HG02571 (cell line): ENCODE measurements at regions not wholly inside any gene's neighbourhood (a gene's known extent, or its start where the extent isn't known, plus 50 kb on each side); places are given as distances from the start of the nearest gene placed in this dataset.
"Not testable (repeated sequence)": the region's sequence is repeated elsewhere in the genome, so short reads cannot be mapped to it uniquely, and the experiment has no call there.

Experiments
- ATAC-seq: cut with Tn5 transposase; IDR thresholded peaks from one replicate; pipeline ENCODE4 v1.9.1; 2021; ENCODE audit warnings: mild to moderate bottlenecking, moderate library complexity; ENCODE audit not compliant: unreplicated experiment

GRCh38 chr14:86203843-86204242 lies 673.9 kb downstream of the FLRT2 start:
- no peak for ATAC-seq

GRCh38 chr14:86196471-86196870 lies 666.5 kb downstream of the FLRT2 start:
- no peak for ATAC-seq

GRCh38 chr14:86193756-86194155 lies 663.8 kb downstream of the FLRT2 start:
- no peak for ATAC-seq

DNA sequence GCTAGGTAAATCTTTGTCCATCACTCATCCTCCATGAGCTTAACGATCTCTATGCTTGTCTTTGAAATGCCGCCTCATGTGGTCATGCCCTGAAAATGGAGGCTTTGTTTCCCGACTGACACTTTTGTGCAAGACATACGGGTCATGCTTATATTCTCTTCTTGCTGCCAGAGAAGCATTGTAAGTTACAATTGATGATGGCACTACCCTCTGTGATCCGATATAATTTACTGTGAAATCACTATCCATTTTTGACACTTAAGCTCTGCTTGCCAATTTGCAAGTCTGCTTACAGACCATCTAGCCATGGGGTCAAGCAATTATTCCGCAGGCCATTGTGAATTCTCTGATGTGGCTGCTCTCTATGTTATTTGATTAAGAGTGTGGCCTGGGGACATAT lies 650.0 kb downstream of the FLRT2 start:
- ATAC-seq: no peak

DNA sequence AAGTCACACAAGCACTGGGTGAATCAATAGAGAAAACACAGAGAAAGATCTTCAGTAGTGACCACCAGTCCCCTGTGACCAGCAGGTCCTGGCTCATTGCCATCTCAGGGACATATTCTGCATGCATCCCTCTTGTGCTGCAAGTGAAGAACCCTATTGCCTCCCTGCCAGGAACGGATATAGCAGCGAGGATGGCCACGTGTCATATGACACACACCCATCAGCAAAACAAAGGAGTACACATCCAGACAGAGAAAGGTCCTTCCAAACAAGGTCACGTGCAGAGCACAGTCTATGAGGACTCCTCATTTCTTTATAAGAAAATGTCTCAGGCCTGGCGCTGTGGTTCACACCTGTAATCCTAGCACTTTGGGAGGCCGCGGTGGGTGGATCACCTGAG lies 638.4 kb downstream of the FLRT2 start:
- ATAC-seq: no peak

GRCh38 chr14:86166541-86166940 lies 636.6 kb downstream of the FLRT2 start:
- ATAC-seq: no peak

DNA sequence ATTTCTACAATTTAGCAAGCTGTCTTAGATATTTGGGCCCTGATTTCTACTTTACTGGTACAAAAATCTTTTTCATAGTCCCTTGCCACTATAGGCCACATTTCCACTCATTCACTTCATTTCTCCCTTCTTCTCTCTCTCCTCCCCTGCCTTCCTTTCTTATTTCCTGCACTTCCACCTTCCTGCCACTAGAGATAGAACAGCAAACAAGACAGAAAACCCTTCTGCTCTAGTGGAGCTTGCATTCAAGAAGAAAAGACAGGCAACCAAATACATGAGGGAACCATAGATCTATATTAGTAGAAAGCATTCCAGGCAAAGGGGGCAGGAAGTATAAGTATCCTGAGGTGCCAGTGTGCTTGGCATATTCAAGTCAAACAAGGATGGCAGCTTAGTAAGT lies 623.5 kb downstream of the FLRT2 start:
- no peak for ATAC-seq

DNA sequence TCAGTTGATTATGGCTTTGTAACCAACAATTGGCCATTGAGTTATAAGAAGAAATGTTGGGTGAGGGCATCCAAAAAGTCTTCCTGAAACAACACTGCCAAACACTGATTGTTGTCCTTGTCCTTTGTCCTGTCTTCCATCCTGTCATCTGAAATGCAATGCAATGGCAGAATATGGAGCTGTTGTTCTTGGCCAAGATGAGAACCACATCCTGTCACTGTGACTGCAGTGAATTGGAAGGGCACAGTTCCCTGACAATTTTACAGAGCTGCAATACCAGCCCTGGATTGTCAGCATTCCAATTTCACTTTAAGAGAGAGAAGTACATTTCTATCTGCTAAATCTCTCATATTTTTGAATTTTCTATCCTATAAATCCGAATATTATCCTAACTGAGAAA lies 613.3 kb downstream of the FLRT2 start:
- no peak for ATAC-seq

DNA sequence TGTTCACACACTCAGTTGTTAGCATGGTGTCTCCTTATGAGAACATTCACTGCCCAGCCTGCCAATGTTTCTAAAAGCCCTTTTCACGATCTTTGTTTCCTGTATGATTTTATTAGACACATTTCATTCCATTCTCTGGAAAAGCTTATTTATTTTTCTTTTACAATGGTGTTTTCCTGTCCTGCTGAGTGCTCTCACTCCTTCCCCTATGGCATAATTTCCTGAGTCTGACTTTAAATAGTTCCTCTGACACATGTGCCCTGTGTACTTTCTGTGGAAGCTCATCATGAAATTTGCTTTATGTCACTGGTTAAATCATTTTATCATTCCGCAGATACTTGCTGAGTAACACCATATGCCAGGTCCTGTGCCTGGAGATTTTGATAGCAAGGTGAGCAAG lies 612.0 kb downstream of the FLRT2 start:
- no peak for ATAC-seq

- ATAC-seq: no peak
These were observed 599.5 kb downstream of the FLRT2 start for GRCh38 chr14:86129426-86129825.

- no peak for ATAC-seq
These were observed 594.4 kb downstream of the FLRT2 start for GRCh38 chr14:86124328-86124727.

GRCh38 chr14:86115972-86116371 lies 586.0 kb downstream of the FLRT2 start:
- ATAC-seq: no peak

DNA sequence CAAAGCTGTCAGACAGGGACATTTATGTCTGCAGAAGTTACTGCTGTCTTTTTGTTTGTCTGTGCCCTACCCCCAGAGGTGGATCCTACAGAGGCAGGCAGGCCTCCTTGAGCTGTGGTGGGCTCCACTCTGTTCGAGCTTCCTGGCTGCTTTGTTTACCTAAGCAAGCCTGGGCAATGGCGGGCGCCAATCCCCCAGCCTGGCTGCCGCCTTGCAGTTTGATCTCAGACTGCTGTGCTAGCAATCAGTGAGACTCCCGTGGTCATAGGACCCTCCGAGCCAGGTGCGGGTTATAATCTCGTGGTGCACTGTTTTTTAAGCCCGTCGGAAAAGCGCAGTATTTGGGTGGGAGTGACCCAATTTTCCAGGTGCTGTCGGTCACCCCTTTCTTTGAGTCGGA lies 580.9 kb downstream of the FLRT2 start:
- not testable (repeated sequence) for ATAC-seq

GRCh38 chr14:86104691-86105265 lies 574.8 kb downstream of the FLRT2 start:
- ATAC-seq: no peak

DNA sequence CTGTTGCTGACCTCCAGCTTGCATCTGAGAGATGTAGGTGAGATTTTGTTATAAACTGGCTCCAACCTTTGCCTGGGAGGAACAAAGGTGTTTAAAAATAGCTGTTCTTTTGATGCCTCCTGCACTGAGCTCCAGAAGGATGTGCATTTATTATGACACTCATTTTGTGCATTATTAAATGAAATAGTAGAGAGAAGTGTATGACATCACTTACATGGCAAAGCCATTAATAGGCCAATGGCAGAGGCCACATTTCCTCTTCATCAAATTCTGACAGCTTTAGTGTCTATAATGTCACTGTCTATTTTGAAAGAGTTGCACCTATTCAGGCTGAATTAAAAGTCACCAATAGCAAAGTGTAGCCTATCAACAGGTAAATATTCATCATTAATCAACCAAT lies 564.6 kb downstream of the FLRT2 start:
- ATAC-seq: no peak

GRCh38 chr14:86091811-86092210 lies 561.9 kb downstream of the FLRT2 start:
- no peak for ATAC-seq

- no peak for ATAC-seq
These were observed 558.2 kb downstream of the FLRT2 start for GRCh38 chr14:86088156-86088555.

- ATAC-seq: no peak
These were observed 557.4 kb downstream of the FLRT2 start for GRCh38 chr14:86087377-86087776.

- no peak for ATAC-seq
These were observed 557.0 kb downstream of the FLRT2 start for GRCh38 chr14:86086962-86087361.

DNA sequence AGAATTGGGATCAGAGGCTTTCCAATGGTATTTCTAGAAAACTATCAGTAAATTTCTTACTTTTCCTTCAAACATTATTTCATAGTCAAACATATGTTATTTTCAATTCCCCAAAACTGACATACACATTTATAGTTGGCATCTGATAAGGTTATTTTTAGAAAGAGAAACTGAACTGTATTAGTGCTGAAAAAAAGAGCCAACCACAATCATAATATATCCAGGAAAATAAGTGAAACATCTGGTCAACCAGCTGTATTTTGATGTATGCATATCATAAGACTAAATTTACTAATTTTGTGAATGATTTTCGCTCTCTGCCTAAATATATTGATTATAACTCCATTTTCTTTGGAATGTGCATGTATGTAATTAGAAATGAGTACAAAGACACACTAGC lies 554.2 kb downstream of the FLRT2 start:
- ATAC-seq: no peak

GRCh38 chr14:86083616-86084015 lies 553.7 kb downstream of the FLRT2 start:
- no peak for ATAC-seq

DNA sequence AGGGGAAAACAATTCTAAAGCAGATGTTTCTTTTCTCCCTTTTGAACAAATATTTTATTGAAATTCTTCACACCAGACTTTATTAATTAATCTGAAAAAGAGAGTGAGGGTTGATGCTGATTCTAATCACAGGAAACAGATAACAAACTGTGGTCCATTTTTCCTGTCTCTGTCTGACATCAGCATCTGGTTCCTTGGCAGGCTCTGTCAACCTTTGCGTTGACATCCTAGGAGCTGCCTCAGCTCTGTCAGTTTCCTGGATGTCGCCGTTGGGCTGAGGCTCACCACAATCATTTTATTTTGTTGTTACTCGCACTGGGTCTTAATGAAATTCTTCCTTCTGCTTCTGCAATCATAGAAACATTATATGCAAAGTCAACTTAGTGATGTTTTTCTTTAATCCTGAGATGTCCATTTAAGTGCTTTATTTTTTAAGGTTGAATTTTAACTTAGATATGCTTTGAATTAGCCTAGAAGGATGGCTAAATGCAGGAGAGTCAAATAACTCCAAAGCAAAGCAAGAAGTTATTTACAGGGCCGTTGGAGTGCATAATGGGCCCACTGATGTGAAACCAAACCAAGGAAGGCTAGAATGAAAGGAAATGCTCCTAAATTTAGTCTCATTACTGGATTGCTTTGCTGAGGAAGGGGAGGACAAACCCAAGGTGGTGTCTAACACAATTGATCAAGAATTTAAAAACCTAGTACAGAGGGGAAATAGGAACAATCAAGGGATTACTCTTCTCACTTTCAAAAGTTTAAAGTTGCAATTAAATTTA lies 542.4 kb downstream of the FLRT2 start:
- no peak for ATAC-seq

DNA sequence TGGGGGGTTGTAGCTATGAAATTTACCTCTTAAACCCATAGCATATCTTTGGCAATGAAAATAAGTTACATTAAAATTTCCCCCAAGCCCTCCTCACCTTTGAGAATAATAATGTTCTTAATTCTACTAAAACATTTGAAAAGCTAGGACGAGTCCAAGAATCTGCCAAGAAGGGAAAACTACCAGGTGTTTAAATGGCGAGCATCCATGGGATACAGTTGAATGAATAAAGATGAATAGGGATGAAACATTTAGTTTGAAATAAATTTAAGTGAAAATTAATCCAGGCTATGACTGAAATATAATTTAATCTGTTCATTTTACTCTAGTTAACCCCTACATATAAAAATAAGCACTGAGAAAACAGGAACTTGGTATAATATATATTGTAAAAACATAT lies 536.7 kb downstream of the FLRT2 start:
- ATAC-seq: no peak
